ENCODE measurements at regions not wholly inside any gene's neighbourhood (a gene's known extent, or its start where the extent isn't known, plus 50 kb on each side); places are given as distances from the start of the nearest gene placed in this dataset.

- Histone ChIP-seq H4K20me1 (ENCODE audit: insufficient read depth) (no peaks in the 10 kb centered on the region), H3F3A (replicated peaks; ENCODE audit: insufficient read depth) (peaks cover 10% of the 10 kb centered on the region), H3K79me2 (ENCODE audit: insufficient read depth) (no peaks in the 10 kb centered on the region), H3K27ac (ENCODE audit: low read depth in 2 of 2, low read length in 1 of 2) (no peak overlapping the region), H3K4me2 (no peak overlapping the region), H3K36me3 (replicated peaks in 1 of 2; ENCODE audit: control insufficient read depth in 1 of 2, insufficient read depth in 2 of 2, low read length in 1 of 2) (no peaks in the 10 kb centered on the region), H3K4me1 (ENCODE audit: control insufficient read depth in 1 of 2, insufficient read depth in 2 of 2, low read depth in 1 of 2, low read length in 1 of 2) (no peaks in the 10 kb centered on the region), H3K4me3 (ENCODE audit: low read depth in 2 of 2, low read length in 1 of 2) (no peak overlapping the region), H3K27me3 (ENCODE audit: insufficient read depth) (no peaks in the 10 kb centered on the region), H3K9ac (no peak overlapping the region), H2AFZ (ENCODE audit: low read depth) (no peak overlapping the region), H3K9me3 (no peaks in the 10 kb centered on the region), H3K9me2 (no peaks in the 10 kb centered on the region)
- DNase-seq: no peak
- POLR2A ChIA-PET: no interaction called here
- TF ChIP-seq EZH2phosphoT487 (IDR thresholded peaks at IDR 0.05; ENCODE audit: borderline replicate concordance, low read depth) (no peak), TCF12 (IDR thresholded peaks at IDR 0.05) (no peak), SMC3 (IDR thresholded peaks at IDR 0.05; ENCODE audit: low read depth, low read length) (no peak), NFIC (IDR thresholded peaks at IDR 0.05; ENCODE audit: borderline replicate concordance) (no peak), FOSL2 (IDR thresholded peaks at IDR 0.05; ENCODE audit: borderline replicate concordance, low read depth) (no peak), IRF3 (IDR thresholded peaks at IDR 0.05; ENCODE audit: low read depth, low read length) (no peak), GABPA (IDR thresholded peaks at IDR 0.05; ENCODE audit: low read depth) (no peak), USF1 (IDR thresholded peaks at IDR 0.05; ENCODE audit: borderline replicate concordance, low read depth) (no peak), TEAD4 (IDR thresholded peaks at IDR 0.05; ENCODE audit: borderline replicate concordance, insufficient read depth) (no peak), RFX5 (IDR thresholded peaks at IDR 0.05; ENCODE audit: low read length) (no peak), CHD2 (IDR thresholded peaks at IDR 0.05; ENCODE audit: low read length, partially characterized antibody) (no peak), EP300 (IDR thresholded peaks at IDR 0.05; ENCODE audit: borderline replicate concordance in 1 of 2, low read depth in 1 of 2, low read length in 1 of 2) (no peak), FOXM1 (IDR thresholded peaks at IDR 0.05; ENCODE audit: low read depth) (no peak), PBX3 (IDR thresholded peaks at IDR 0.05) (no peak), MAX (IDR thresholded peaks at IDR 0.05; ENCODE audit: low read depth) (no peak), FOXJ3 (CRISPR knock-in tag; IDR thresholded peaks at IDR 0.05) (no peak), RAD21 (IDR thresholded peaks at IDR 0.05; ENCODE audit: low read length) (no peak), MEF2A (IDR thresholded peaks at IDR 0.05; ENCODE audit: borderline replicate concordance, low read depth) (no peak), TAF1 (IDR thresholded peaks at IDR 0.05; ENCODE audit: borderline replicate concordance, low read depth, low read length) (no peak)
- WGBS (ENCODE audit: low lambda C conversion rate): 43% methylated on average over 4 of the region's 4 CpGs
- CTCF ChIA-PET: no interaction called here
These were observed 92.2 kb upstream of the CWC22 start for GRCh38 chr2:180099308-180099707.

Measured in SK-N-SH (cell line).